T-helper 1 cell (primary cell): ENCODE measurements at regions not wholly inside any gene's neighbourhood (a gene's known extent, or its start where the extent isn't known, plus 50 kb on each side); places are given as distances from the start of the nearest gene placed in this dataset.

Experiments used
- DNase-seq, 5 donors: peaks; one replicate each; pipeline ENCODE4 v3.0.0-alpha.2; 2012 to 2020

- no peak for DNase-seq
Observed at GRCh38 chr9:1791191-1791590, 224.0 kb upstream of the SMARCA2 start.

GRCh38 chr9:1794547-1795270 lies 220.4 kb upstream of the SMARCA2 start:
- no peak for DNase-seq

GRCh38 chr9:1804128-1804865 lies 210.8 kb upstream of the SMARCA2 start:
- DNase-seq = peak in 1 of 5 donors; percentile 21

- no peak for DNase-seq
Observed at GRCh38 chr9:1829719-1830118, 185.4 kb upstream of the SMARCA2 start.

GRCh38 chr9:1832960-1833359 lies 182.2 kb upstream of the SMARCA2 start:
- DNase-seq = no peak

- DNase-seq = peak in 1 of 5 donors; percentile 4
Observed at GRCh38 chr9:1837453-1838084, 177.6 kb upstream of the SMARCA2 start.

- DNase-seq = no peak
Observed at GRCh38 chr9:1839909-1840308, 175.2 kb upstream of the SMARCA2 start.

- DNase-seq = no peak
Observed at GRCh38 chr9:1845425-1845824, 169.7 kb upstream of the SMARCA2 start.

- DNase-seq = no peak
Observed at GRCh38 chr9:1855726-1856125, 159.4 kb upstream of the SMARCA2 start.

GRCh38 chr9:1857808-1858207 lies 157.3 kb upstream of the SMARCA2 start:
- DNase-seq = no peak

GRCh38 chr9:1869843-1870242 lies 145.3 kb upstream of the SMARCA2 start:
- DNase-seq = peak in 2 of 5 donors; percentile 5 to 24

GRCh38 chr9:1870915-1871314 lies 144.2 kb upstream of the SMARCA2 start:
- no peak for DNase-seq

GRCh38 chr9:1871626-1872419 lies 143.3 kb upstream of the SMARCA2 start:
- peak in 1 of 5 donors; percentile 27 for DNase-seq

- no peak for DNase-seq
Observed at GRCh38 chr9:1875251-1875851, 139.8 kb upstream of the SMARCA2 start.

GRCh38 chr9:1875921-1876448 lies 139.2 kb upstream of the SMARCA2 start:
- peak in 1 of 5 donors; percentile 61 for DNase-seq

GRCh38 chr9:1876891-1877496 lies 138.2 kb upstream of the SMARCA2 start:
- DNase-seq = no peak

- no peak for DNase-seq
Observed at GRCh38 chr9:1877951-1878350, 137.2 kb upstream of the SMARCA2 start.

- DNase-seq = no peak
Observed at GRCh38 chr9:1878811-1879210, 136.3 kb upstream of the SMARCA2 start.

GRCh38 chr9:1879501-1879900 lies 135.6 kb upstream of the SMARCA2 start:
- peak in 1 of 5 donors; percentile 74 for DNase-seq

- peak in 1 of 5 donors; percentile 20 for DNase-seq
Observed at GRCh38 chr9:1880038-1880565, 135.0 kb upstream of the SMARCA2 start.

GRCh38 chr9:1881708-1882295 lies 133.3 kb upstream of the SMARCA2 start:
- no peak for DNase-seq
